Stomach (tissue), 8 donors: ENCODE measurements at regions not wholly inside any gene's neighbourhood (a gene's known extent, or its start where the extent isn't known, plus 50 kb on each side); places are given as distances from the start of the nearest gene placed in this dataset.
"Not testable (repeated sequence)": the region's sequence is repeated elsewhere in the genome, so short reads cannot be mapped to it uniquely, and the experiment has no call there.

Experiments used
- DNase-seq, 2 donors: peaks; one replicate each; pipeline versions ENCODE4 v3.0.0 to v3.0.0-alpha.2; 2013 to 2019
- H3K27ac ChIP-seq, 5 donors: fragments of 200-600 bp in 4 of 5; sonication (generic) in 4 of 5; one replicate each; pipeline ENCODE4 v1.5.1; 2013 to 2019; ENCODE audit warnings: mild to moderate bottlenecking in 1 of 5, moderate library complexity in 1 of 5
- H3K27me3 ChIP-seq, 3 donors: fragments of 200-600 bp; sonication (generic); one replicate each; pipeline ENCODE4 v1.5.1; 2017 to 2019; ENCODE audit warnings: mixed run types in 1 of 3
- H3K36me3 ChIP-seq, 4 donors: fragments of 200-600 bp; sonication (generic); 1 replicate in 3 of 4; 2 replicates in 1 of 4; pipeline ENCODE4 v1.5.1; 2016 to 2019
- H3K4me1 ChIP-seq, 4 donors: fragments of 200-600 bp; sonication (generic); one replicate each; pipeline ENCODE4 v1.5.1; 2016 to 2019
- H3K4me3 ChIP-seq, 4 donors: fragments of 200-600 bp; sonication (generic) in 3 of 4; one replicate each; pipeline ENCODE4 v1.5.1; 2016 to 2019; ENCODE audit warnings: mild to moderate bottlenecking in 1 of 4
- H3K9me3 ChIP-seq, 4 donors: fragments of 200-600 bp; sonication (generic); one replicate each; pipeline ENCODE4 v1.5.1; 2016 to 2019
- EP300 ChIP-seq: sonication (generic); formaldehyde crosslinking; IDR thresholded peaks from one replicate; pipeline ENCODE4 v1.6.1; 2017; ENCODE audit warnings: antibody characterized with exemption
- POLR2A ChIP-seq, 4 donors: fragments of 450-650 bp; IDR thresholded peaks; one replicate each; pipeline ENCODE4 v1.6.1; 2016; ENCODE audit warnings: antibody characterized with exemption in 4 of 4, control low read depth in 2 of 4, mild to moderate bottlenecking in 1 of 4, moderate library complexity in 1 of 4
- POLR2AphosphoS5 ChIP-seq, 3 donors: sonication (generic); formaldehyde crosslinking; IDR thresholded peaks; one replicate each; pipeline ENCODE4 v1.6.1; 2016; ENCODE audit warnings: antibody characterized with exemption in 3 of 3
- WGBS, 5 donors: extraction: QIAGEN DNeasy Blood & Tissue Kit in 3 of 5; methylation state at CpG; one replicate each; pipeline versions ENCODE4 v1.1.5 to v1.1.7; 2013 to 2018; 5-methylcytosine and 5-hydroxymethylcytosine counted together
- intact Hi-C: fragments of 100-400 bp; cut with DNase I; formaldehyde crosslinking; loops from one replicate; pipeline ENCODE4 v1.15.1; 2023; ENCODE audit warnings: low total_unique reads
- TF ChIP-seq, protein P1 (sequence below), 7 experiments: fragments of 450-650 bp in 4 of 7; fragments of 200-600 bp in 3 of 7; sonication (generic) in 3 of 7; IDR thresholded peaks; one replicate each; pipeline ENCODE4 v1.5.1; 2016 to 2019; ENCODE audit warnings: antibody characterized with exemption in 7 of 7, control low read depth in 2 of 7, mild to moderate bottlenecking in 1 of 7
- donor health status: healthy with polysubstance abuse.
- donor health status: Bipolar disorder and iron deficiency.
- donor health status: healthy.

DNA sequence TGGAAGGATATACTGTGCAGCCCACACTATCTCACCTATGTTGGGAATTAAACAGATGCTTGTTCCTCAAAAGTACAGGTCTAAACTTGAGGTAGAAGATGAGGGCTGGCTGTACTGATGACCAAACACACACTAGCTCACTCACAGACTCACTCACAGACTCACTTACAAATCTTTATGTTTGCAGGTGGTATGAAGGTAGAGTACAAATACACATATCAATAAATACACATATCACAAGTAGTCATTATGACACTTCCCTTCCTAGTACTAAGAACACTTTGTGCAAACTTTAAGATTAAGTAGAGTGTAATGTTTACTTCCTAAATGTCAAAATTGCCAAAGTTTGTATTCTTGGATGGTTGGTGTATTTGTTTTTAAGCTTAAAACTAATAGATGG lies 155.4 kb upstream of the KCNQ5 start:
- H3K36me3 ChIP-seq, result no peaks in the 10 kb centered on the region
- no peak for DNase-seq
- H3K4me1 ChIP-seq, result no peaks in the 10 kb centered on the region
- intact Hi-C loops, result no loop called here
- H3K4me3 ChIP-seq, result no peak overlapping the region
- H3K9me3 ChIP-seq, result no peaks in the 10 kb centered on the region
- TF ChIP-seq POLR2A (IDR thresholded peaks at IDR 0.05), result no peak
- no peak overlapping the region for H3K27ac ChIP-seq
- H3K27me3 ChIP-seq, result no peaks in the 10 kb centered on the region

DNA sequence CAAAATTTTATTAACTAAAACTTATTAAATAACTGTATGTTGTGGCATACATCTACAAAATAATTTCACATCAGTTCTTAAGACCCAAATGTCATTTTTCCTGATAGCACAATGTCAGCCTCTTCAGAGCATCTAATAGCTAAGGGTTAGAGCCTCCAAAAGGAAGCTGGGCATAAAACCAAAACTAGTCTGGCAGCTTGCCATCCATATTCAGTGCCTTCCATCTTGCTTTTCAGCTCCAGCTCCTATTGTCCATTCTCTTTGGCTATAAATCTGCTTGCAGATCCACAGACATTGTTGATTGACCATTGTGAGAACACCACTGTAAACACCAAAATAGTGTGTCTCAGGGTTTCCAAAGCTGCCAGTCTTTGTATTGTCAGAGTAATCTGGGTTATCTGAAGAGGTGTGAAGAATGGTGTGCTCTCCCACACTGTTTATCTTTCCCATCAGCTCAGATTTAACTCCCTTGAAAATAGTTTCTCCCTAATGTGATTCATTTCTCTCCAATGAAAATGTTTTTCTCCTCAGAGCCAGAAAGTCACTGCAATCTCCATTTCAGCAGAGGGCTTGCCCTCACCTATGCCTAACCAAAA lies 154.8 kb upstream of the KCNQ5 start:
- Histone ChIP-seq H3K36me3 (no peaks in the 10 kb centered on the region), H3K4me1 (no peaks in the 10 kb centered on the region), H3K27me3 (no peaks in the 10 kb centered on the region), H3K4me3 (no peak overlapping the region), H3K9me3 (no peaks in the 10 kb centered on the region), H3K27ac (no peak overlapping the region)
- TF ChIP-seq, protein P1, sequence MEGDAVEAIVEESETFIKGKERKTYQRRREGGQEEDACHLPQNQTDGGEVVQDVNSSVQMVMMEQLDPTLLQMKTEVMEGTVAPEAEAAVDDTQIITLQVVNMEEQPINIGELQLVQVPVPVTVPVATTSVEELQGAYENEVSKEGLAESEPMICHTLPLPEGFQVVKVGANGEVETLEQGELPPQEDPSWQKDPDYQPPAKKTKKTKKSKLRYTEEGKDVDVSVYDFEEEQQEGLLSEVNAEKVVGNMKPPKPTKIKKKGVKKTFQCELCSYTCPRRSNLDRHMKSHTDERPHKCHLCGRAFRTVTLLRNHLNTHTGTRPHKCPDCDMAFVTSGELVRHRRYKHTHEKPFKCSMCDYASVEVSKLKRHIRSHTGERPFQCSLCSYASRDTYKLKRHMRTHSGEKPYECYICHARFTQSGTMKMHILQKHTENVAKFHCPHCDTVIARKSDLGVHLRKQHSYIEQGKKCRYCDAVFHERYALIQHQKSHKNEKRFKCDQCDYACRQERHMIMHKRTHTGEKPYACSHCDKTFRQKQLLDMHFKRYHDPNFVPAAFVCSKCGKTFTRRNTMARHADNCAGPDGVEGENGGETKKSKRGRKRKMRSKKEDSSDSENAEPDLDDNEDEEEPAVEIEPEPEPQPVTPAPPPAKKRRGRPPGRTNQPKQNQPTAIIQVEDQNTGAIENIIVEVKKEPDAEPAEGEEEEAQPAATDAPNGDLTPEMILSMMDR (IDR thresholded peaks at IDR 0.05), result no peak
- TF ChIP-seq POLR2A (IDR thresholded peaks at IDR 0.05) (no peak), POLR2AphosphoS5 (IDR thresholded peaks at IDR 0.05) (no peak), EP300 (no peak)
- intact Hi-C loops, result no loop called here
- peak in 1 of 2 donors; percentile 9 for DNase-seq

DNA sequence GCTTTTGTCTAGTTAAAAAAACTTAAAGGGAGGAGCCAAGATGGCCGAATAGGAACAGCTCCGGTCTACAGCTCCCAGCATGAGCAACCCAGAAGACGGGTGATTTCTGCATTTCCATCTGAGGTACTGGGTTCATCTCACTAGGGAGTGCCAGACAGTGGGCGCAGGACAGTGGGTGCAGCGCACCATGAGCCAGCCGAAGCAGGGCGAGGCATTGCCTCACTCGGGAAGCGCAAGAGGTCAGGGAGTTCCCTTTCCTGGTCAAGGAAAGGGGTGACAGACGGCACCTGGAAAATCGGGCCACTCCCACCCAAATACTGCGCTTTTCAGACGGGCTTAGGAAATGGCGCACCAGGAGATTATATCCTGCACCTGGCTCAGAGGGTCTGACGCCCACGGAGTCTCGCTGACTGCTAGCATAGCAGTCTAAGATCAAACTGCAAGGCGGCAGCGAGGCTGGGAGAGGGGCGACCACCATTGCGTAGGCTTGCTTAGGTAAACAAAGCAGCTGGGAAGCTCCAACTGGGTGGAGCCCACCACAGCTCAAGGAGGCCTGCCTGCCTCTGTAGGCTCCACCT lies 152.4 kb upstream of the KCNQ5 start:
- H3K36me3 ChIP-seq, H3K4me3 ChIP-seq, H3K27ac ChIP-seq, H3K9me3 ChIP-seq, intact Hi-C loops, H3K4me1 ChIP-seq, H3K27me3 ChIP-seq, DNase-seq: not testable (repeated sequence)
- WGBS, 5 donors, result 89 to 96% (median 93%) methylated on average over 20 to 21 of the region's 21 CpGs

DNA sequence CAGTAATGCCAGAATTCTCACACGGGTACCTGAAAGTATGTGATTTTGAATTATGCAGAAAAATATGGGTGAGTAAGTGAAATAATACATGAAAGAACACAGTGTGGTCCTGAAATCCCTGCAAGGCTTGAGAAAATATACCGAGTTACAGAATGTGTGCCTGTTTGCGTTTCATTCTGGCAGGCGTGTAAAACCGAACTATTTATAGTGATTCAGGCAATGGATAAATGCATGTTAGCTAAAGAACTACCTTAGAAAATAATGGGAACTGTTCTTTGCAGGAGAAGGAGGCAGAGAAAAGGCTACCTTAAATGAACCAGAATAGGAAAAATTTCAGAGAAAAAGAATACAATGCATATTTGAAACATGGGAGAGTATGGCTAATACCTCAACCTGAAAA lies 145.8 kb upstream of the KCNQ5 start:
- no peak overlapping the region for H3K27ac ChIP-seq
- no peaks in the 10 kb centered on the region for H3K9me3 ChIP-seq
- no peaks in the 10 kb centered on the region for H3K36me3 ChIP-seq
- no peaks in the 10 kb centered on the region for H3K27me3 ChIP-seq
- WGBS, 5 donors, result 83 to 90% (median 85%) methylated on average over 5 of the region's 5 CpGs
- TF ChIP-seq POLR2AphosphoS5 (IDR thresholded peaks at IDR 0.05) (no peak), EP300 (no peak), POLR2A (IDR thresholded peaks at IDR 0.05) (no peak)
- TF ChIP-seq, protein P1 (IDR thresholded peaks at IDR 0.05), result no peak
- H3K4me3 ChIP-seq, result no peak overlapping the region
- DNase-seq, result no peak
- no peaks in the 10 kb centered on the region for H3K4me1 ChIP-seq
- intact Hi-C loops, result no loop called here

DNA sequence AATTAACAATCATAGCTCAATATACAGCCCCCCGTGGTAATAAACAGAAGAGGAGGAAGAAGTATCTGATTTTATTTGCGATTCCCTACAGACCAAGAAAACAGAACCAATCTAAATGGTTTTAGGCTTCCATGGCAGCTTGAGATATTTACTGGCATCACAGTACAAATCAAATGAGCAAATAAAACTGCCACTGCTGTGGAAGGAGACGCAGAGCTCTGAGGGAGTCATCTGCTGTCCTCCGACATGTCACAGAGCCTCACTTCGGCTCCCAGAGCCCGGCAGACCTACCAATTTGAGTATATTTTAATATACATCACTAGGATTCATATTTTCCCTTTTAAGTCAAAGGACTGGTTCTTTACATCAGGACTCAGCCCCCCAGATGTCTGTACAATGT lies 145.2 kb upstream of the KCNQ5 start:
- Histone ChIP-seq H3K4me3 (no peak overlapping the region), H3K27ac (no peak overlapping the region), H3K9me3 (no peaks in the 10 kb centered on the region), H3K27me3 (no peaks in the 10 kb centered on the region), H3K4me1 (no peaks in the 10 kb centered on the region), H3K36me3 (no peaks in the 10 kb centered on the region)
- TF ChIP-seq, protein P1 (IDR thresholded peaks at IDR 0.05), result no peak
- no peak for TF ChIP-seq EP300
- TF ChIP-seq POLR2AphosphoS5 (IDR thresholded peaks at IDR 0.05), result no peak
- no peak for TF ChIP-seq POLR2A (IDR thresholded peaks at IDR 0.05)
- no peak for DNase-seq
- 79 to 84% (median 81%) methylated on average over 6 of the region's 6 CpGs for WGBS, 5 donors
- intact Hi-C loops, result no loop called here
